Liver (tissue), 3 donors: ENCODE measurements at regions not wholly inside any gene's neighbourhood (a gene's known extent, or its start where the extent isn't known, plus 50 kb on each side); places are given as distances from the start of the nearest gene placed in this dataset.

Experiments used
- EGR1 ChIP-seq, 2 donors: IDR thresholded peaks; 2 replicates each; pipeline ENCODE4 v1.6.1; 2016 to 2018; ENCODE audit warnings: antibody characterized with exemption in 2 of 2, low read depth in 2 of 2
- FOXA1 ChIP-seq: IDR thresholded peaks from 2 replicates; pipeline ENCODE4 v1.6.1; 2016; ENCODE audit warnings: antibody characterized with exemption
- GABPA ChIP-seq, 2 donors: IDR thresholded peaks in 1 of 2; conservative IDR thresholded peaks in 1 of 2; 2 replicates each; pipeline ENCODE4 v1.6.1; 2016; ENCODE audit warnings: antibody characterized with exemption in 2 of 2, mild to moderate bottlenecking in 1 of 2, moderate library complexity in 1 of 2
- HNF4A ChIP-seq, 2 donors: conservative IDR thresholded peaks; 2 replicates each; pipeline ENCODE4 v1.6.1; 2016; ENCODE audit warnings: antibody characterized with exemption in 2 of 2, mild to moderate bottlenecking in 2 of 2
- JUND ChIP-seq, 2 donors: IDR thresholded peaks; 2 replicates each; pipeline ENCODE4 v1.6.1; 2016; ENCODE audit warnings: antibody characterized with exemption in 2 of 2
- RXRA ChIP-seq, 2 donors: IDR thresholded peaks; 2 replicates each; pipeline ENCODE4 v1.6.1; 2017 to 2018; ENCODE audit warnings: antibody characterized with exemption in 2 of 2, mild to moderate bottlenecking in 1 of 2
- SP1 ChIP-seq: IDR thresholded peaks from 2 replicates; pipeline ENCODE4 v1.6.1; 2018; ENCODE audit warnings: antibody characterized with exemption, mild to moderate bottlenecking
- TAF1 ChIP-seq: conservative IDR thresholded peaks from 2 replicates; pipeline ENCODE4 v1.6.1; 2016; ENCODE audit warnings: antibody characterized with exemption, mild to moderate bottlenecking
- TF ChIP-seq, protein P1 (sequence below): fragments of 150-350 bp; IDR thresholded peaks from 2 replicates; pipeline ENCODE4 v1.5.1; 2017; ENCODE audit warnings: improper control_type of control experiment, low read depth, low read length; ENCODE audit not compliant: missing input control
- TF ChIP-seq, protein P2 (sequence below): IDR thresholded peaks from 2 replicates; pipeline ENCODE4 v1.6.1; 2016; ENCODE audit warnings: antibody characterized with exemption
- TF ChIP-seq, protein P3 (sequence below): IDR thresholded peaks from 2 replicates; pipeline ENCODE4 v1.6.1; 2016; ENCODE audit warnings: antibody characterized with exemption
- TF ChIP-seq, protein P4 (sequence below): IDR thresholded peaks from 2 replicates; pipeline ENCODE4 v1.6.1; 2016; ENCODE audit warnings: antibody characterized with exemption, mild to moderate bottlenecking
- donor health status: healthy.
- donor health status: healthy.

DNA sequence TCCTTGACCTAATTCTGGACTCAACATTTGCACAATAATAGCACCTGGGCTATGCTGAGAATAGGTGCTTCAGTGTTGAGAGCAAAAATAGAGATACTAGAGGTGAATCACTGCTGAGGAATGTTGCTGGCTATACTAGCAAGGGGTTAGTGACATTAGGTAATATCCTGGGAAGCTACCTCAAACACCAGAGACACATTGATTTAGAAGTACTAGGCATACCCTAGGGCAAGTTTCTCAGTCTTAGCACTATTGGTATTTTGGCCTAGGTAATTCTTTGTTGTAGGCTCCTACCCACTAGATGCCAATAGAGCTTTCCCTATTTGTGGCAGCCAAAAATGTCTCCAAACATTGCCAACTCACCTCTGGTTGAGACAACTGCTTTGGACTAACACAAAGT is 484.0 kb upstream of the MBL2 start:
- TF ChIP-seq, protein P1, sequence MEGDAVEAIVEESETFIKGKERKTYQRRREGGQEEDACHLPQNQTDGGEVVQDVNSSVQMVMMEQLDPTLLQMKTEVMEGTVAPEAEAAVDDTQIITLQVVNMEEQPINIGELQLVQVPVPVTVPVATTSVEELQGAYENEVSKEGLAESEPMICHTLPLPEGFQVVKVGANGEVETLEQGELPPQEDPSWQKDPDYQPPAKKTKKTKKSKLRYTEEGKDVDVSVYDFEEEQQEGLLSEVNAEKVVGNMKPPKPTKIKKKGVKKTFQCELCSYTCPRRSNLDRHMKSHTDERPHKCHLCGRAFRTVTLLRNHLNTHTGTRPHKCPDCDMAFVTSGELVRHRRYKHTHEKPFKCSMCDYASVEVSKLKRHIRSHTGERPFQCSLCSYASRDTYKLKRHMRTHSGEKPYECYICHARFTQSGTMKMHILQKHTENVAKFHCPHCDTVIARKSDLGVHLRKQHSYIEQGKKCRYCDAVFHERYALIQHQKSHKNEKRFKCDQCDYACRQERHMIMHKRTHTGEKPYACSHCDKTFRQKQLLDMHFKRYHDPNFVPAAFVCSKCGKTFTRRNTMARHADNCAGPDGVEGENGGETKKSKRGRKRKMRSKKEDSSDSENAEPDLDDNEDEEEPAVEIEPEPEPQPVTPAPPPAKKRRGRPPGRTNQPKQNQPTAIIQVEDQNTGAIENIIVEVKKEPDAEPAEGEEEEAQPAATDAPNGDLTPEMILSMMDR, result no peak
- TF ChIP-seq HNF4A (conservative IDR thresholded peaks at IDR 0.05) (no peak), JUND (IDR thresholded peaks at IDR 0.05) (no peak), SP1 (no peak), EGR1 (IDR thresholded peaks at IDR 0.05; ENCODE audit: low read depth in 2 of 2) (no peak), FOXA1 (no peak), GABPA (IDR thresholded peaks at IDR 0.05 in 1 of 2, conservative IDR thresholded peaks at IDR 0.05 in 1 of 2) (no peak), RXRA (IDR thresholded peaks at IDR 0.05) (no peak), TAF1 (no peak)
- TF ChIP-seq, protein P2, sequence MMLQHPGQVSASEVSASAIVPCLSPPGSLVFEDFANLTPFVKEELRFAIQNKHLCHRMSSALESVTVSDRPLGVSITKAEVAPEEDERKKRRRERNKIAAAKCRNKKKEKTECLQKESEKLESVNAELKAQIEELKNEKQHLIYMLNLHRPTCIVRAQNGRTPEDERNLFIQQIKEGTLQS, result no peak
- TF ChIP-seq, protein P3, sequence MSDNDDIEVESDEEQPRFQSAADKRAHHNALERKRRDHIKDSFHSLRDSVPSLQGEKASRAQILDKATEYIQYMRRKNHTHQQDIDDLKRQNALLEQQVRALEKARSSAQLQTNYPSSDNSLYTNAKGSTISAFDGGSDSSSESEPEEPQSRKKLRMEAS, result no peak
- TF ChIP-seq, protein P4, sequence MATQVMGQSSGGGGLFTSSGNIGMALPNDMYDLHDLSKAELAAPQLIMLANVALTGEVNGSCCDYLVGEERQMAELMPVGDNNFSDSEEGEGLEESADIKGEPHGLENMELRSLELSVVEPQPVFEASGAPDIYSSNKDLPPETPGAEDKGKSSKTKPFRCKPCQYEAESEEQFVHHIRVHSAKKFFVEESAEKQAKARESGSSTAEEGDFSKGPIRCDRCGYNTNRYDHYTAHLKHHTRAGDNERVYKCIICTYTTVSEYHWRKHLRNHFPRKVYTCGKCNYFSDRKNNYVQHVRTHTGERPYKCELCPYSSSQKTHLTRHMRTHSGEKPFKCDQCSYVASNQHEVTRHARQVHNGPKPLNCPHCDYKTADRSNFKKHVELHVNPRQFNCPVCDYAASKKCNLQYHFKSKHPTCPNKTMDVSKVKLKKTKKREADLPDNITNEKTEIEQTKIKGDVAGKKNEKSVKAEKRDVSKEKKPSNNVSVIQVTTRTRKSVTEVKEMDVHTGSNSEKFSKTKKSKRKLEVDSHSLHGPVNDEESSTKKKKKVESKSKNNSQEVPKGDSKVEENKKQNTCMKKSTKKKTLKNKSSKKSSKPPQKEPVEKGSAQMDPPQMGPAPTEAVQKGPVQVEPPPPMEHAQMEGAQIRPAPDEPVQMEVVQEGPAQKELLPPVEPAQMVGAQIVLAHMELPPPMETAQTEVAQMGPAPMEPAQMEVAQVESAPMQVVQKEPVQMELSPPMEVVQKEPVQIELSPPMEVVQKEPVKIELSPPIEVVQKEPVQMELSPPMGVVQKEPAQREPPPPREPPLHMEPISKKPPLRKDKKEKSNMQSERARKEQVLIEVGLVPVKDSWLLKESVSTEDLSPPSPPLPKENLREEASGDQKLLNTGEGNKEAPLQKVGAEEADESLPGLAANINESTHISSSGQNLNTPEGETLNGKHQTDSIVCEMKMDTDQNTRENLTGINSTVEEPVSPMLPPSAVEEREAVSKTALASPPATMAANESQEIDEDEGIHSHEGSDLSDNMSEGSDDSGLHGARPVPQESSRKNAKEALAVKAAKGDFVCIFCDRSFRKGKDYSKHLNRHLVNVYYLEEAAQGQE, result no peak
